H1 (cell line): ENCODE measurements at regions not wholly inside any gene's neighbourhood (a gene's known extent, or its start where the extent isn't known, plus 50 kb on each side); places are given as distances from the start of the nearest gene placed in this dataset.

Experiments
- CTCF ChIA-PET: fragments of 300-600 bp; sonication (Branson Sonifier 250); formaldehyde crosslinking; loops from one replicate; lab custom pipeline; 2021; ENCODE audit not compliant: partially characterized antibody; lab: Charles Lee
- POLR2A ChIA-PET: fragments of 300-600 bp; sonication (Branson Sonifier 250); formaldehyde crosslinking; loops from one replicate; lab custom pipeline; 2021; ENCODE audit warnings: inconsistent platforms; ENCODE audit not compliant: partially characterized antibody; lab: Charles Lee
- DNase-seq, 2 experiments: peaks; one replicate each; pipeline versions ENCODE4 v3.0.0 to v3.0.0-alpha.2; 2010 to 2022; ENCODE audit warnings: low spot score in 2 of 2, low read depth in 1 of 2, mixed read lengths in 1 of 2
- FAIRE-seq: peaks from 2 replicates; lab custom pipeline; 2011; peaks lifted over from hg19 to GRCh38; lab: Jason Lieb, UNC
- H2AFZ ChIP-seq: 2 replicates; pipeline ENCODE4 v1.8.1; 2012; ENCODE audit warnings: low read length, inconsistent platforms
- H2AK5ac ChIP-seq: 2 replicates; pipeline ENCODE4 v1.6.1; 2013; ENCODE audit warnings: low read depth, low read length
- H2BK120ac ChIP-seq: replicated peaks from 2 replicates; pipeline ENCODE3; 2013; ENCODE audit warnings: low read depth, low read length, inconsistent platforms
- H2BK12ac ChIP-seq: 2 replicates; pipeline ENCODE4 v1.6.1; 2013; ENCODE audit warnings: low read depth, low read length
- H2BK15ac ChIP-seq: 2 replicates; pipeline ENCODE4 v1.6.1; 2013; ENCODE audit warnings: low read length
- H2BK20ac ChIP-seq: 2 replicates; pipeline ENCODE4 v1.6.1; 2013; ENCODE audit warnings: low read length
- H2BK5ac ChIP-seq: 2 replicates; pipeline ENCODE4 v1.6.1; 2013; ENCODE audit warnings: low read depth, low read length
- H3K14ac ChIP-seq: 2 replicates; pipeline ENCODE4 v1.6.1; 2013; ENCODE audit warnings: inconsistent platforms; ENCODE audit not compliant: insufficient read length
- H3K18ac ChIP-seq: 2 replicates; pipeline ENCODE4 v1.6.1; 2013; ENCODE audit warnings: low read length; ENCODE audit errors: extremely low read depth
- H3K23ac ChIP-seq: 2 replicates; pipeline ENCODE4 v1.6.1; 2013; ENCODE audit warnings: inconsistent platforms; ENCODE audit not compliant: insufficient read length
- H3K23me2 ChIP-seq: 2 replicates; pipeline ENCODE4 v1.6.1; 2013; ENCODE audit warnings: low read depth, low read length
- H3K27ac ChIP-seq: 2 replicates; pipeline ENCODE4 v1.6.1; 2011; ENCODE audit warnings: low read depth, low read length, inconsistent platforms
- H3K27me3 ChIP-seq, 4 experiments: replicated peaks in 1 of 4; 1 replicate in 1 of 4; 2 replicates in 3 of 4; pipeline versions ENCODE4 v1.6.1 to v1.8.1; 2011 to 2013; ENCODE audit warnings: low read length in 3 of 4, mild to moderate bottlenecking in 3 of 4, inconsistent platforms in 2 of 4, mixed read lengths in 2 of 4, moderate library complexity in 1 of 4; ENCODE audit not compliant: control insufficient read depth in 3 of 4, insufficient read depth in 3 of 4; ENCODE audit errors: extremely low read depth in 1 of 4
- H3K36me3 ChIP-seq, 4 experiments: 2 replicates each; pipeline versions ENCODE4 v1.6.1 to v1.8.1; 2011 to 2013; ENCODE audit warnings: mild to moderate bottlenecking in 4 of 4, low read length in 3 of 4, moderate library complexity in 2 of 4, control low read depth in 1 of 4, inconsistent platforms in 1 of 4; ENCODE audit not compliant: insufficient read depth in 4 of 4, control insufficient read depth in 2 of 4
- H3K4ac ChIP-seq: replicated peaks from 2 replicates; pipeline ENCODE3; 2013; ENCODE audit warnings: low read length, low read depth, mixed read lengths, inconsistent platforms; ENCODE audit not compliant: insufficient read length
- H3K4me1 ChIP-seq, 4 experiments: replicated peaks in 1 of 4; 1 replicate in 1 of 4; 2 replicates in 3 of 4; pipeline versions ENCODE4 v1.6.1 to v1.8.1; 2011 to 2013; ENCODE audit warnings: low read length in 3 of 4, inconsistent platforms in 2 of 4, mixed read lengths in 1 of 4; ENCODE audit not compliant: insufficient read depth in 4 of 4, control insufficient read depth in 3 of 4
- H3K4me2 ChIP-seq, 2 experiments: 2 replicates each; pipeline versions ENCODE4 v1.6.1 to v1.8.1; 2011 to 2013; ENCODE audit warnings: low read depth in 2 of 2, low read length in 2 of 2, control low read depth in 1 of 2, inconsistent platforms in 1 of 2, mild to moderate bottlenecking in 1 of 2; ENCODE audit not compliant: insufficient read depth in 1 of 2
- H3K4me3 ChIP-seq, 4 experiments: fragments of 200-600, 300-600 bp in 1 of 4; sonication (generic), shearing (Covaris generic), sonication (Bioruptor Twin) in 1 of 4; 2 replicates each; pipeline versions ENCODE4 v1.5.1 to v1.8.1; 2011 to 2016; ENCODE audit warnings: low read length in 4 of 4, low read depth in 3 of 4, control low read depth in 2 of 4, inconsistent platforms in 2 of 4, mild to moderate bottlenecking in 2 of 4, mixed read lengths in 1 of 4, moderate library complexity in 1 of 4; ENCODE audit not compliant: insufficient read depth in 2 of 4; ENCODE audit errors: extremely low read depth in 1 of 4
- H3K56ac ChIP-seq: replicated peaks from 2 replicates; pipeline ENCODE3; 2013; ENCODE audit warnings: low read depth, mild to moderate bottlenecking, mixed read lengths, low read length, inconsistent platforms; ENCODE audit not compliant: insufficient read length
- H3K79me1 ChIP-seq: 2 replicates; pipeline ENCODE4 v1.6.1; 2013; ENCODE audit warnings: low read depth, low read length, control low read depth
- H3K79me2 ChIP-seq, 2 experiments: 2 replicates each; pipeline versions ENCODE4 v1.6.1 to v1.8.1; 2012 to 2013; ENCODE audit warnings: low read length in 2 of 2, mild to moderate bottlenecking in 2 of 2, inconsistent platforms in 1 of 2; ENCODE audit not compliant: insufficient read depth in 2 of 2, control insufficient read depth in 1 of 2
- H3K9ac ChIP-seq, 4 experiments: replicated peaks in 1 of 4; 1 replicate in 1 of 4; 2 replicates in 3 of 4; pipeline versions ENCODE4 v1.6.1 to v1.8.1; 2011 to 2013; ENCODE audit warnings: low read depth in 3 of 4, low read length in 3 of 4, control low read depth in 2 of 4, mild to moderate bottlenecking in 2 of 4, moderate library complexity in 2 of 4, inconsistent platforms in 1 of 4; ENCODE audit errors: extremely low read depth in 1 of 4
- H3K9me3 ChIP-seq, 2 experiments: 2 replicates each; pipeline versions ENCODE4 v1.6.1 to v1.8.1; 2012 to 2013; ENCODE audit warnings: mild to moderate bottlenecking in 2 of 2, moderate library complexity in 2 of 2, control low read depth in 1 of 2, inconsistent platforms in 1 of 2, low read depth in 1 of 2, low read length in 1 of 2, mixed read lengths in 1 of 2; ENCODE audit not compliant: insufficient read depth in 2 of 2
- H4K20me1 ChIP-seq, 2 experiments: replicated peaks in 1 of 2; 2 replicates each; pipeline versions ENCODE3 to v1.8.1; 2011 to 2013; ENCODE audit warnings: inconsistent platforms in 2 of 2, low read length in 2 of 2, mild to moderate bottlenecking in 1 of 2; ENCODE audit not compliant: insufficient read depth in 2 of 2, control insufficient read depth in 1 of 2
- H4K5ac ChIP-seq: 2 replicates; pipeline ENCODE4 v1.6.1; 2013; ENCODE audit warnings: low read length, low read depth, mixed read lengths, inconsistent platforms; ENCODE audit not compliant: insufficient read length
- H4K8ac ChIP-seq: 2 replicates; pipeline ENCODE4 v1.8.0; 2013; ENCODE audit warnings: mild to moderate bottlenecking, moderate library complexity, low read length, inconsistent platforms; ENCODE audit not compliant: insufficient read depth; ENCODE audit errors: extremely low read depth
- H4K91ac ChIP-seq: replicated peaks from 2 replicates; pipeline ENCODE3; 2013; ENCODE audit warnings: low read length, mixed read lengths, inconsistent platforms; ENCODE audit not compliant: insufficient read length
- CEBPB ChIP-seq: IDR thresholded peaks from 2 replicates; pipeline ENCODE4 v1.6.1; 2012; ENCODE audit warnings: low read depth, low read length
- CTBP2 ChIP-seq: IDR thresholded peaks from 2 replicates; pipeline ENCODE4 v1.7.0; 2011; ENCODE audit warnings: borderline replicate concordance, mild to moderate bottlenecking, moderate library complexity, mixed read lengths, low read length; ENCODE audit not compliant: insufficient read depth, insufficient read length
- GTF2F1 ChIP-seq: IDR thresholded peaks from 2 replicates; pipeline ENCODE4 v1.6.1; 2012; ENCODE audit warnings: low read depth, low read length, improper control_type of control experiment, borderline replicate concordance
- JUN ChIP-seq: IDR thresholded peaks from 2 replicates; pipeline ENCODE4 v1.6.1; 2011; ENCODE audit warnings: low read depth, mild to moderate bottlenecking, improper control_type of control experiment, low read length
- KDM4A ChIP-seq: IDR thresholded peaks from one replicate; pipeline ENCODE4 v1.7.1; 2012; ENCODE audit warnings: low read depth, mild to moderate bottlenecking, moderate library complexity, low read length, inconsistent platforms; ENCODE audit not compliant: severe bottlenecking
- NANOG ChIP-seq: IDR thresholded peaks from 2 replicates; pipeline ENCODE4 v1.6.1; 2011; ENCODE audit warnings: low read length, low read depth, mild to moderate bottlenecking, inconsistent platforms; ENCODE audit not compliant: insufficient read depth, poor library complexity, severe bottlenecking
- POLR2A ChIP-seq, 2 experiments: IDR thresholded peaks; 1 replicate in 1 of 2; 2 replicates in 1 of 2; pipeline ENCODE4 v1.6.1; 2011; ENCODE audit warnings: low read depth in 2 of 2, low read length in 2 of 2, mild to moderate bottlenecking in 2 of 2; ENCODE audit errors: control extremely low read depth in 1 of 2
- RBBP5 ChIP-seq: IDR thresholded peaks from 2 replicates; pipeline ENCODE4 v1.7.1; 2012; ENCODE audit warnings: low read depth, mild to moderate bottlenecking, inconsistent platforms, low read length, moderate library complexity, borderline replicate concordance
- RNF2 ChIP-seq: fragments of 200-900, 300-1000 bp; sonication (generic); IDR thresholded peaks from 2 replicates; pipeline ENCODE4 v1.7.1; 2016; ENCODE audit warnings: borderline replicate concordance, low read depth, mild to moderate bottlenecking, antibody characterized with exemption, low read length; ENCODE audit not compliant: poor library complexity, severe bottlenecking; ENCODE audit errors: missing control alignments
- RXRA ChIP-seq: IDR thresholded peaks from 2 replicates; pipeline ENCODE4 v1.6.1; 2011; ENCODE audit warnings: low read depth, mild to moderate bottlenecking, low read length, moderate library complexity; ENCODE audit not compliant: insufficient read depth
- SP2 ChIP-seq: IDR thresholded peaks from 2 replicates; pipeline ENCODE4 v1.6.1; 2012; ENCODE audit warnings: mild to moderate bottlenecking, low read length, inconsistent platforms
- TAF7 ChIP-seq: optimal IDR thresholded peaks from 2 replicates; pipeline ENCODE3; 2011; ENCODE audit warnings: low read depth, mild to moderate bottlenecking, inconsistent platforms, low read length, moderate library complexity, borderline replicate concordance
- WGBS, 2 experiments: shearing (Covaris generic) in 1 of 2; methylation state at CpG; one replicate each; pipeline versions ENCODE4 v1.1.6 to v1.1.7; 2013 to 2015; ENCODE audit warnings: low lambda C conversion rate in 2 of 2, mixed read lengths in 2 of 2, inconsistent platforms in 1 of 2, low coverage in 1 of 2, missing lambda C conversion rate in 1 of 2; ENCODE audit not compliant: insufficient replicate concordance in 2 of 2, insufficient coverage in 1 of 2, insufficient read length in 1 of 2; ENCODE audit errors: extremely low coverage in 1 of 2, missing lambda C conversion rate in 1 of 2; 5-methylcytosine and 5-hydroxymethylcytosine counted together
- TF ChIP-seq, protein P1 (sequence below): IDR thresholded peaks from 2 replicates; pipeline ENCODE4 v1.6.1; 2012; ENCODE audit warnings: inconsistent platforms

DNA sequence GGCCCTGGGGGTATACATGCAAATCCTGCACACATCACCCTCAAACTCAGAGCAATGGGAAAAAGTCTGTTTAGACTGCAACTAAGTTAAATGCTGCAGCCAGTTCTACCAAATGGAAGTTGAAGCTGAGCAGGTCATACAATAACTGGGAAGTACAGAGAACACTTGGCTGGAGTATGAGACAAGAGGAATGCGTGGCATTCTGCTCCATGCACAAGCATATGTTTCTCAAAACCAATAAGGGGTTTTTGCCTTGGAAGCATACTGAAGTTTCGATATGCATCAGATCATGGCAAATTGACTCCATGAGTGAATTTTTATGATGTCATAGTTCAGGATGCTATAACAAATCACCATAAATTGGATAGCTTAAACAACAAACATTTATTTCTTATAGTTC, 193.8 kb downstream of the COL12A1 start:
- DNase-seq (no peak), FAIRE-seq (no peak)
- Histone ChIP-seq H2BK12ac (no peak overlapping the region), H4K91ac (no peak overlapping the region), H4K5ac (no peak overlapping the region), H2BK15ac (no peak overlapping the region), H3K9me3 (no peaks in the 10 kb centered on the region), H3K27ac (no peak overlapping the region), H2BK20ac (no peak overlapping the region), H3K79me1 (no peaks in the 10 kb centered on the region), H4K8ac (no peak overlapping the region), H3K4me2 (no peak overlapping the region), H2BK5ac (no peak overlapping the region), H3K18ac (no peak overlapping the region), H3K4ac (no peak overlapping the region), H3K4me3 (no peak overlapping the region), H2AK5ac (no peak overlapping the region), H4K20me1 (no peaks in the 10 kb centered on the region), H2AFZ (no peak overlapping the region), H3K36me3 (no peaks in the 10 kb centered on the region), H3K4me1 (no peaks in the 10 kb centered on the region), H3K56ac (no peak overlapping the region), H3K27me3 (no peaks in the 10 kb centered on the region), H3K23ac (no peak overlapping the region), H3K79me2 (no peaks in the 10 kb centered on the region), H3K23me2 (no peaks in the 10 kb centered on the region), H3K9ac (no peak overlapping the region), H3K14ac (no peak overlapping the region), H2BK120ac (no peak overlapping the region)
- ChIA-PET POLR2A (no interaction called here), CTCF (no interaction called here)
- 90% methylated on average over 2 of the region's 2 CpGs; no CpG with 5 or more reads in 1 of the 2 experiments for WGBS, 2 experiments
- TF ChIP-seq CEBPB (no peak), TAF7 (no peak), NANOG (no peak), RBBP5 (no peak), GTF2F1 (no peak), CTBP2 (no peak), POLR2A (IDR thresholded peaks at IDR 0.05; ENCODE audit: control extremely low read depth in 1 of 2, low read depth in 2 of 2, low read length in 2 of 2) (no peak), SP2 (no peak), RXRA (no peak), RNF2 (no peak), KDM4A (no peak), JUN (no peak)
- TF ChIP-seq, protein P1, sequence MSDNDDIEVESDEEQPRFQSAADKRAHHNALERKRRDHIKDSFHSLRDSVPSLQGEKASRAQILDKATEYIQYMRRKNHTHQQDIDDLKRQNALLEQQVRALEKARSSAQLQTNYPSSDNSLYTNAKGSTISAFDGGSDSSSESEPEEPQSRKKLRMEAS: no peak
